Activated T-helper 1 cell treated with anti-CD3 and anti-CD28 coated beads, Interleukin-2, amount 50 U/mL, for 16 hours (primary cell): ENCODE measurements at regions not wholly inside any gene's neighbourhood (a gene's known extent, or its start where the extent isn't known, plus 50 kb on each side); places are given as distances from the start of the nearest gene placed in this dataset.

Source experiments
- DNase-seq, 2 donors: peaks; one replicate each; pipeline ENCODE4 v3.0.0-alpha.2; 2020; ENCODE audit warnings: low read depth in 1 of 2, low spot score in 1 of 2

DNA sequence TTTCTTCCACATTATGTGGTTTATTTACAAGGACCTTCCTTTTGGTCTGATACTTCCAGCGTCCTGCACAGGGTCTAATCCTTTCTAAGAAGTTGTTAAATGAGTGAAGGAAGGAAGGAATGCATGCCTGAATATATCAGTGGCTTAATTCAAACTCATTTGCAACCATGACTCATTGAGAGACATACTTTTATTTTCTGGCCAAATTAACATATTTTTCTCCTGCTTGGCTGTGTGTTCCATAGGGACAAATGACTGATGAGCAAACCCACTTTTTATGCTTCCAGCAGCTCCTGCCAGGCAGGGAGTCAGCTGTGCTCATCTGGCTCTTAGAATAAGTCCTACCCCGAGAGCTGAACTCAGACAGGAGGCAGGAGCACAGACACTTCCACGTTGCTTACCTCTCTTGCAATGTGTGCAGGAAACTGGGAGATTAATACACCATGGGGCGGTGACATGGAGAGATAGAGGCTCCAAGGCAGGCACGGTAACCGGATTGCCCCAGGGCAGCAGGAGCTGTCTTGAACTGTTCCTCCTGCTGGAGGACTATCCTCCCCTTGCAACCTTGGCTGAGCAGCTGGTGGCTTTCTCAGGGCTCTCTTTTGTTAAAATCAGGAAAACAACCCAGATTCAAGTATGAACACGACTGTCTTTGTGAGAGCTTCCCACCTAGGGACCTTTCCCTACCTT lies 667.5 kb upstream of the HS6ST1 start:
- no peak for DNase-seq

DNA sequence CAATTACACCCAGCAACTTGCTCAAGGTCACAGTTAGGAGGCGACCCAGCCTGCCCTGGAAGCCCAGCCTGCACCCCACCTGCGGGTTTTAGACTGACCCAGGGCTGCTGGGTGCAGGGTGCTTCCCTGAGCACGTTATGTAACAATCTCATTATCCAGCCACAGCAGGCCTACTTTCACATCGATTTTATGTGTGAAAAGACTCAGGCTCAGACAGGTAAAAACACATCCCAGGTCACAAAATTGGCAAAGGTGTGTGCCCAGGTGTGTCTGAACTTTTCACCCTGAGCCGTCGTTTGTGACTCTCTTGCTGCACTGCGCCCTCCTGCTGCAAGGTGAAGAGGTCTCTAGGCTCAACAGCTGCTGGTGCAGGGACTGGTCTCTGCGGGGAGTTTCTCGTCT lies 668.2 kb upstream of the HS6ST1 start:
- no peak for DNase-seq

GRCh38 chr2:128988326-128988725 lies 669.7 kb upstream of the HS6ST1 start:
- DNase-seq = no peak

- no peak for DNase-seq
Observed at GRCh38 chr2:128988967-128989366, 670.3 kb upstream of the HS6ST1 start.

- no peak for DNase-seq
Observed at GRCh38 chr2:128995086-128995485, 676.4 kb upstream of the HS6ST1 start.

GRCh38 chr2:128996078-128996477 lies 677.4 kb upstream of the HS6ST1 start:
- no peak for DNase-seq

DNA sequence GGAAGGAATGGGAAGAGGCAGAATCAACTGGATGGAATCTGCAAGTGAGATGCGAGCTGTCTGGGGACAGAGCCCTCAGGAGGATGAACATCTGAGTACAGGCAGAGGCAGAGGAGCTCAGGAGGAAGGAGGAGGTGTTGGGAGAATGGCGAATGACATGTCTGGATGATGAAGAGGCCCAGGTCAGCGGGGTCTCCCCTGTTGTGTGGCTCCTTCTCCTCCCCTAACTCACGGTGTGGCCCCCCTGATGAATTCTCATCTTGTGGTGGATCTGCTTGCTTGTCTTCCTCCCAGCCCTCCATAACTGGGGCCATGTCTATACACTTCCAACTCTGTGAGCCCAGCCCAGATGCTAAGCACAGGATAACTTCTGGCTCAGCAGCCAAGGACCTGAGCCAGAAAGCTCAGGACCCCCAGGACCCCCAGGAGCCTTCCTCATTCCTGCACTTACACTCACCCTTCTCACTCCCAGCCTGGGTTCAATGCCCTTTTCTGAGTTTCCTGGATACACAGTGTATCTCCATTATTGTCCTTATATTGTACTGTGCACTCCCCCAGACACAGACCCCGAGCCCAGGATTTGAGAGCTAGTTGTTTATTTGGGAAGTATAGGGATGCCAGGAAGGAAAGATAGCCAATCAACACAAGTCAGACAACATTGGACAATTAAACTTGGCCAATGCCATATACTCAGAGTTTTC lies 678.6 kb upstream of the HS6ST1 start:
- no peak for DNase-seq

DNA sequence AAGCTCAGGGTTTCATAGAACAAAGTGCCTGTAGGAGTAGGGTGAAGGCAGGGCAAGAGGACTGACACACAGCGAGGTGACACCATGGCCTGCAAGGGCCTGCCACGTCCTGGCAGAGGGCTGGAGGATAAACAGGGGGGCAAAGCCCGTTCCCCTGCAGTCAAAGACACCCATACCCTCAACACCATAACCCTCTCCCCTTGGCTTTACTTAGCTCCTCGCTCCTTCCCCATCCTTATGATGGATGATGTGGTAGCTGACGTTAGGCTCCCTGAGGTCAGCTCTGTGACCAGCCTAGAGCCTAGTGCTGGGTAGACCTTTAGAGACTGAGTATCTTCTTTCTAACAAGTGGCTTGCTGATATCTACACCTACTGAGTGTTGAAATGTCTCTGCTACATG lies 683.3 kb upstream of the HS6ST1 start:
- no peak for DNase-seq

GRCh38 chr2:129002751-129003150 lies 684.1 kb upstream of the HS6ST1 start:
- no peak for DNase-seq

- DNase-seq = no peak
Observed at GRCh38 chr2:129004485-129004884, 685.8 kb upstream of the HS6ST1 start.

GRCh38 chr2:129004940-129005490 lies 686.3 kb upstream of the HS6ST1 start:
- DNase-seq = no peak

- DNase-seq = no peak
Observed at GRCh38 chr2:129006135-129006886, 687.6 kb upstream of the HS6ST1 start.

GRCh38 chr2:129006901-129007300 lies 688.2 kb upstream of the HS6ST1 start:
- DNase-seq = no peak

DNA sequence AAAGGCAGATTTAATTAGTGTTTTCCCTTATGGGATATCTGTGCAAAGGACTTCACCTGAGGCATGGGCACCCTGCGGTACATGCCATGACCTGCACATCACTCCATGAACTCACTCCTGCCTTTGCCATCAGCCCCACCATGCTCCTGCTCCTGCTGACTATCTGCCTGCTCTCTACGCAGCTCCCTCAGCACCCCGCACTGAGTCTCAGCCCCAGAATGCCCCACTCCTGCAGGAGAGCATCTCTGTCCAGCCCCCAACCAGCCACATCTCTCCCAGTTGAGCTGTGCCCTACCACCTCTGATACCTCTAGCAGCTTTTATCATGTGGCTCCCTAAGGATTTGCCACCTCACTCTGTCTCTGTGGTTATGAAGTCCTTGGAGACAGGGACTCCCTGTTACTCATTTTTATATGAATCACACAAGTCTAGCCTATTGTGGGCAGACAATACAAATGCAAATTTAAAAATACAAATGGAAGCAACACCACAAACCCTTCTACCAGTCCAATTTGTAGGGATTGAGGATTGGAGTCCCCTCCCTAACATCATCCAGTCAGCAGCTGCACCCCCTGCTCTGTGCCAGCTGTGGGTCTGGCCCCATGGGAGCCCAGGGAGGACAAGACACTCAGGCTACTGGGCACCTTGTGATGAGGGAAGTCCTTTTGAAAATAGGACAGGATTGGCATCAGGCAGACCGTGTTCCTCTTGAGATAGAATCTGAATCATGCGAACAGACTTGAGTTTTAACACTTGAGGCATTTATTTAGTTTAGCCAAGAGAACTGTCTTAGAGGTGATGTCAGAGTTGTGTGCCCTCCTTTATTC lies 689.6 kb upstream of the HS6ST1 start:
- no peak for DNase-seq

DNA sequence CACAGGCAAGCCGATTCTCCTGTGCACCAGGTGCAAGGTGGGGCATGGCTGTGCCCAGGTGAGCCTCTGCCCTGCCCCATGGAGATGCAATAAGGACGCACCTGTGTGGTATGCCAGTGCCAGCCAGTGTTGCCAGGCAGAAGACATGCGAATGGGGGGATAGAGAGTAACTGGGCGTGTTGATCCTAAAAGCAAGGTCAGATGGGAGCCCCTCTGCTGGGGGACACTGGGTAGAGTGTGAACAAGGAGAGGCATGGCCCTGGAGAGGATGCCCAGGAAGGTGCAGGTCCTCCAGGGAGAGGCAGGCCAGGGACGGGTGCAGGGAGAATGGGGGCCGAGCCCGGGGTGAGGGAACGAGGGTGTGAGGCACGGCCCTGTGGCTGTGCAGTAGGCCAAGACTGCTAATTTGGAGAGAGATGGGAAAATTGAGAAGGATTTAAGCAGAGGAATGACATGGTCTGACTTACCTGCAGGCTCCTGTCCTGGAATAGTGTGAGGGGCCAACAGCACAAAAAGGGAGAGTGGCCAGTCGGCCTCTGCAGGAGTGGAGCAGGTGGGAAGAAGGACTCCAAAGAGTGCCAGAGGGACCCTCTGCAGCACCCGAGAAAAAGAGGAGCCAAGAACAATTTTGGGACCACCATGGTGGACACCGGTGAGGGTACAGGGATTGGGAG lies 690.4 kb upstream of the HS6ST1 start:
- DNase-seq = no peak

DNA sequence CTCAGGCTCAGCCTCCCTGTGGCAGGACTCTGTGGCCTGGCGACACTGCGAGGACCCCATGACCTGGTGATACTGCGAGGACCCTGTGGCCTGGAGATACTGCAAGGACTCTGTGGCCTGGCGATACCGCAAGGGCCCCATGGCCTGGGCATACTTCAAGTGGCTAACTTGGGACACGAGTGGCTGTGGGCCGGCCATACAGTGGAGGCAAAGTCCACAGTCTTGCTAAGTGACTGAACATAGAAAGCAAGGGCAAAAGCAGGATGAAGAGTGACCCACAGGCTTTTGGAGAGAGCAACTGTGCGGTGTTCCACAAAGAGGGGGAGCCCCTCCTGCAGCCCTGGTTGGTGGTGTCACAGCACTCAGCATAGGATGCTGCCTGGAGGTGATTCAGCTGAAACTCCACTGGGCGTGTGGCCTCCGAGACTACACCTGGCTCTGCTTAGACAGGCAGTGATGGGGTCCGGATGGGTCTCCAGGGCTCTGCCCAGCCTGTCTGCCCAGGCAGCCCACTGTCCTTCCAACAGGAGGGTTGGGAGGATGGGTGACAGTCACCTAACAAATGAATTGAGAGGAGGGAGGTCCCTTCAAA lies 691.0 kb upstream of the HS6ST1 start:
- no peak for DNase-seq

- no peak for DNase-seq
Observed at GRCh38 chr2:129010262-129010661, 691.6 kb upstream of the HS6ST1 start.

- DNase-seq = no peak
Observed at GRCh38 chr2:129011466-129012061, 692.9 kb upstream of the HS6ST1 start.

DNA sequence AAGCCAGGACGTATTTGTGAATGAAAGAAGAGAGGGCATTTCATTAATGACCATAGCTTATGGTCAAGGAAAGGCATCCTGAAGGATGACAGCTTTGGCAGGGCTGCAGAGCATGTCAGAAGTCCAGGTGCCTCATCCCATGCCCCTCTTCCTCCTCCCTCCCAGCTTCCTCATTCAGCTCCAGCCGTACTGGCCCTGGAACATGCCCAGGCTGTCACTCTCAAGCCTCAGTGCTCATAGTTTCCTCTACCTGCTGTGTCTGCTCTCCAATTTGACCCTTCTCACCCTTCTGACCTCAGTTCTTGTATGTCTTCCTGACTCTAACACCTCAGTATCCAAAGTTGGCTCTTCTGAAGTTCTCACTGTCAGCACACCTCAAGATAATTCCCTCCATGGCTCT lies 695.8 kb upstream of the HS6ST1 start:
- no peak for DNase-seq
